RWPE1 (cell line): ENCODE measurements at regions not wholly inside any gene's neighbourhood (a gene's known extent, or its start where the extent isn't known, plus 50 kb on each side); places are given as distances from the start of the nearest gene placed in this dataset.
A peak's percentile ranks its signal among the peaks of the same experiment; 100 is the strongest.

Source experiments
- CTCF ChIA-PET: fragments of 350-600 bp; sonication (Branson Sonifier 250); formaldehyde crosslinking; extraction: SDS; loops from one replicate; lab custom pipeline; 2021; lab: Yijun Ruan, JAX
- POLR2A ChIA-PET: fragments of 400-600 bp; formaldehyde crosslinking; extraction: SDS; loops from one replicate; lab custom pipeline; 2020; ENCODE audit warnings: antibody characterized with exemption; ENCODE audit not compliant: low non-redundant PET; lab: Yijun Ruan, JAX
- DNase-seq: peaks from one replicate; pipeline ENCODE4 v3.0.0; 2012; ENCODE audit warnings: low spot score
- H3K27ac ChIP-seq: fragments of 450-650 bp; 2 replicates; pipeline ENCODE4 v1.5.1; 2017
- CTCF ChIP-seq: fragments of 450-650 bp; conservative IDR thresholded peaks from 2 replicates; pipeline ENCODE4 v1.5.1; 2017; ENCODE audit warnings: low read depth, mild to moderate bottlenecking

DNA sequence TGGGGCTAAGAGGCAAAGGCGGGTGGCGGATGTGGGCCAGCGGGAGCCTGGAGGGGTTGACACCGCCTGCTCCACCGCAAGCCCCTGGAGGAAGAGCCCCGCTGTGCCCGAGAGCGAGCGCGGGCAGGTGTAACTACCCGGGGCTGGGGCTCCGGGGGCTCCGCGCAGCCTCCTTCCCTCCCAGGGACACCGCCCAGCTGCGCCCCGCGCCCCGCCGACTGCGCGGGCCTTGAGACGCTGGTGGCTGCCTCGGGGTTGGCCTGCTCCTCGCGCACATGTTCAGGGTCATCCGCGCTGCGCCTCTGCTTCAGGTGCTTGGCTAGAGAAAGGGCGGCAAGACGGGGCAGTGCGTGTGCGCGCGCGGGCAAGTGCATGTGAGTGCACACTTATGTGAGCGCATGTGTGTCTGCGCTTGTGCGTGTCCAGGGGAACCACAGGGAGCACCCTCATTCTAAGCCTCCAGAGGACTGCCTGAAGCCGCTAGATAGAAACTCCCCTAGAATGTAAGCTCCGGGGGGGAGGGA lies 197.5 kb upstream of the TMEM45B start:
- ChIA-PET POLR2A (interaction anchor here (0.5 kb wide), 1 partner anchor 712 kb away, joined by 3 read pairs; no protein-coding TSS in a partner anchor), CTCF (no interaction called here)
- H3K27ac ChIP-seq = no peak overlapping the region
- DNase-seq = no peak
- TF ChIP-seq CTCF = no peak

GRCh38 chr11:129620237-129621104 lies 195.2 kb upstream of the TMEM45B start:
- ChIA-PET POLR2A (no interaction called here), CTCF (no interaction called here)
- peak; percentile 57 for DNase-seq
- TF ChIP-seq CTCF = no peak
- H3K27ac ChIP-seq = peak overlapping the region; percentile 64

DNA sequence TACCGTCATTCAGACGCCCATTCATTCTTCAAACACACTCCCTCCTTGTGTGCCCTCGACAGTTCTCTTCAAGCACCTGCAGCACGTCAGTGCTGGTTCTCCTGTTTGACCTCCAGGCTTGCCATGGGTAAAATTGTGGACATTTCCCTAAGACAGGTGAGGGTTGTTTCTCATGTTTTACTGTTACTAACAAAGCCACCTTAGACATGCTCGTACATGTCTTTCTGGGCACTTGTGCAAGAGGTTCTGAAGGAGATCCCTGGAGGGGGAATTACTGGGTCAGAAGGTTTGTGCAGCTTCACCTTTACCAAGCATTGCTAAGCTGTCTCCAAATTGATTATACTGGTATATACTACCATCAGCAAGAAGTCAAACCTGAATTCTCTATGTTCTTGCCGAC lies 189.7 kb upstream of the TMEM45B start:
- TF ChIP-seq CTCF = no peak
- H3K27ac ChIP-seq = peak overlapping the region; percentile 46; the same call in 1 of the 2 replicates
- peak; percentile 67 for DNase-seq
- CTCF ChIA-PET = interaction anchor here (1.0 kb wide), 1 partner anchor 11 kb away, joined by 5 read pairs; no protein-coding TSS in a partner anchor
- POLR2A ChIA-PET = no interaction called here

- TF ChIP-seq CTCF = no peak
- ChIA-PET POLR2A (no interaction called here), CTCF (interaction anchor here (0.6 kb wide), 1 partner anchor 45 kb away, joined by 5 read pairs; no protein-coding TSS in a partner anchor)
- no peak for DNase-seq
- no peak overlapping the region for H3K27ac ChIP-seq
These were observed 184.4 kb upstream of the TMEM45B start for GRCh38 chr11:129631201-129631600.

DNA sequence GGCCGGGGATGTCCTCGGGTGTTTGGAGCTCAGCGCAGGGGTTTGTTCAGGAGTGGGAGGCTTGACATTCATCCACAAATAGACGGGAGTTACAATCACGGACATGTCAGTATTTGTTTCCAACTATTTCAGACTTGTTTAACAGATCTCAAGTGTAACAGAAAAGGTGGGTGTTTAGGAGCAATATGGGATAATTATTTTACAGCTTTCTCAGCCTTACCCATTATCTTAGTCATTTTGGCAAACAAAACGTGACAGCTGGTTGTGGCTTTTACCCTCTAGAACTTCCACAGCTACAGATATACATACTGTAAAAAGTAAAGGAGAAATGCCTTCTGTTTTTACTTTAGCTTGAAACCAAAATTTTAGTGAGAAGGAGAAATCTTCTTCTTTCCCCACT lies 178.7 kb upstream of the TMEM45B start:
- ChIA-PET POLR2A (no interaction called here), CTCF (interaction anchor here (0.7 to 1.3 kb wide), 2 partner anchors 11 to 239 kb away, joined by 3 to 5 read pairs; no protein-coding TSS in a partner anchor)
- H3K27ac ChIP-seq = peak overlapping the region; percentile 86
- peak; percentile 36 for DNase-seq
- TF ChIP-seq CTCF = no peak

GRCh38 chr11:129637473-129637872 lies 178.2 kb upstream of the TMEM45B start:
- CTCF ChIA-PET = interaction anchor here (0.7 to 1.3 kb wide), 2 partner anchors 11 to 239 kb away, joined by 3 to 5 read pairs; no protein-coding TSS in a partner anchor
- H3K27ac ChIP-seq = peak overlapping the region; percentile 19; the same call in 1 of the 2 replicates
- no peak for TF ChIP-seq CTCF
- peak; percentile 58 for DNase-seq
- POLR2A ChIA-PET = no interaction called here
